GM12864 (cell line): ENCODE measurements at regions not wholly inside any gene's neighbourhood (a gene's known extent, or its start where the extent isn't known, plus 50 kb on each side); places are given as distances from the start of the nearest gene placed in this dataset.
"Not testable (repeated sequence)": the region's sequence is repeated elsewhere in the genome, so short reads cannot be mapped to it uniquely, and the experiment has no call there.

Source experiments
- DNase-seq: peaks from one replicate; pipeline ENCODE4 v3.0.0-alpha.2; 2011; ENCODE audit warnings: low read depth
- H3K4me3 ChIP-seq: 2 replicates; pipeline ENCODE4 v1.5.1; 2011; ENCODE audit warnings: mild to moderate bottlenecking, low read depth, low read length, control low read depth
- CTCF ChIP-seq: IDR thresholded peaks from 2 replicates; pipeline ENCODE4 v1.5.1; 2011; ENCODE audit warnings: low read depth, mild to moderate bottlenecking, moderate library complexity, low read length, control low read depth, inconsistent platforms; ENCODE audit errors: missing control alignments

DNA sequence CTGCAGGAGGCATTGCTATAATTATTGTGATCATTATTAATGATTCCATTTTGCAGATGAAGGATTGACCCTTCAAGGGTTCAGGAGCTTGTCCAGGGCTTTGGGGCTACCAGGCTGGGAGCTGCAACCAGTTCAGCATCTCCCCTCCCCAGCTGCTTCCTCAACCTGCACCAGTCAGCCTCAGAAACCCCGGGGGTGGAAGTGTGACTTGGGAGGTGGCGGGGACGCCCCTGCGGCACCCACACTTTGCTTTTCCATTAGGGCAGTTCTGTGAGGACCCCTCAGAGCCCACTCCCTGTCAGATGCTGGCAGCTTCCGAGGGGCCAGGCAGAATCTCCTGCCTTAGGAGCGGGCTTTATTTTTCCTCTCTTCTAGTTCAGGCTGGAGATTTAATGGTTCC lies 85.6 kb downstream of the OLFM1 start:
- H3K4me3 ChIP-seq: no peak overlapping the region
- TF ChIP-seq CTCF: no peak
- DNase-seq: no peak

GRCh38 chr9:135174248-135174647 lies 86.8 kb downstream of the OLFM1 start:
- no peak for TF ChIP-seq CTCF
- H3K4me3 ChIP-seq: no peak overlapping the region
- DNase-seq: no peak

DNA sequence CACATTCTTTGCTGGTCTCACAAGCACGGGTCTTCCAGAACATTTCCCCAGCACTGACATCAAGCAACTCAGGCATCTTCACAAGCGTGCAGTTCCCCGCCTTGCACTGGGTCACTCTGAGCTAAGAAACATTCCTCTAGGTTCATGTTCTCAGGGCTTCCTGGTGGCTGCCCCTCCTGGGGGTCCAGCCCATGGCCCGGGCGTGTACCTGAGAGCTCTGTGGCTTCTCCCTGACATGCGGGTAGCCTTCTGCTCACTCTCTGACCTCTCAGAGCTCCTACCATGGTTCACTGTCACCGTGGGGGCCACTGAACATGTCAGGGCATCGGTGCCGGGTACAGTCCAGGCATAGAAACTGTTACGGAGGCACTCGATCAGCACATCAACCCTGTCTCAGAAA lies 87.5 kb downstream of the OLFM1 start:
- no peak for DNase-seq
- TF ChIP-seq CTCF: no peak

GRCh38 chr9:135176284-135176683 lies 88.8 kb downstream of the OLFM1 start:
- TF ChIP-seq CTCF: no peak
- no peak overlapping the region for H3K4me3 ChIP-seq
- no peak for DNase-seq

More for the DNA sequence above, 87.5 kb downstream of the OLFM1 start:
- H3K4me3 ChIP-seq: no peak overlapping the region

DNA sequence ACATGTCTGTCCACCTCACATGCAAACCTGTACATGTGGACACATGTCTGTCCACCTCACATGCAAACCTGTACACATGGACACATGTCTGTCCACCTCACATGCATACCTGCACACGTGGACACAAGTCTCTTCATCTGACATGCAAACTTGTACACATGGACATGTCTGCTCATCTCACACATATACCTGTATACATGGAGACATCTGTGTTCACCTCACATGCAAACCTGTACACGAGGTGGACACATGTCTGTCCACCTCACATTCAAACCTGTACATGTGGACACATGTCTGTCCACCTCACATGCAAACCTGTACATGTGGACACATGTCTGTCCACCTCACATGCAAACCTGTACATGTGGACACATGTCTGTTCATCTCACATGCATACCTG lies 90.1 kb downstream of the OLFM1 start:
- DNase-seq, H3K4me3 ChIP-seq: not testable (repeated sequence)

DNA sequence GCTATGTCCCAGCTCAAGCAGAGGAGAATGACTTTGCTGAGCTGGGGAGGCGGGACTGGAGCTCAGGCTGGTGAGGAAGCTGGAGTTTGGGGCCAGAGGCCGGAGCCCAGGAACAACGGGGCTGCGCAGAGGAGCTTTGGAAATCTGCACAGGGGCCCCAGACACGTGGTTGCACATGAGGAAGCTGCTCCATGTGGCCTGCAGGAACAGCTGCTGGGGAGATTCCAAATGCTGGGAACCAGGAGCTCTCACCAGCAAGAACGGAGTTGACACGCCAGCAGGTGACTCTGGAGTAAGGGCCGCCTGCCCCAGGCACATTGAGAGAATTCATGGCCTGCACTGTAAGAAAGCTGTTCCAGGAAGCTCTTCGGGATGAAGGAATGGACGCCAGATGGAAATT lies 91.0 kb downstream of the OLFM1 start:
- no peak for DNase-seq
- H3K4me3 ChIP-seq: no peak overlapping the region
- TF ChIP-seq CTCF: no peak

DNA sequence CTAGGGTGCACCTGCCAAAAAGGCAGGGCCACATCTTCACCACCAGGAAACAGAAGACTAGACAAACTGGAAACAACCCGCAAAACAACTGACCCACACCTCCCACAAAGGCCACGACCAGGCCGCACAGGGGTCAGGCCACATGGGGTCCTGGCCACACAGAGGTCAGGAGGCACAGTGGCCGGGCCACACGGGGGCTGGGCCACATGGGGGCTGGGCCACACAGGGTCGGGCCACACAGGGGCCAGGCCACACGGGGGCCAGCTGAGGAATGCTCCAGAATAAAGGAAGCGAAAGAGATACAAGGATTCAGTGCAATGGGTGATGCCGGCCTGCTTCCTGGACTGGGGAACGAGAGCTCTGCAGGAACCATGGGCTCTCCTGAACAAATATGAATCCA lies 91.6 kb downstream of the OLFM1 start:
- no peak for TF ChIP-seq CTCF
- no peak overlapping the region for H3K4me3 ChIP-seq
- no peak for DNase-seq

GRCh38 chr9:135179976-135180375 lies 92.5 kb downstream of the OLFM1 start:
- TF ChIP-seq CTCF: no peak
- DNase-seq: no peak
- H3K4me3 ChIP-seq: no peak overlapping the region
